Ramos (cell line): ENCODE measurements at regions not wholly inside any gene's neighbourhood (a gene's known extent, or its start where the extent isn't known, plus 50 kb on each side); places are given as distances from the start of the nearest gene placed in this dataset.
"Not testable (repeated sequence)": the region's sequence is repeated elsewhere in the genome, so short reads cannot be mapped to it uniquely, and the experiment has no call there.

ENCODE experiments used
- in situ Hi-C: fragments of 300-500 bp; cut with MboI; formaldehyde crosslinking; loops from one replicate; pipeline ENCODE4 v1.14.3; 2022; ENCODE audit warnings: low sequenced_read_pairs; ENCODE audit not compliant: unreplicated experiment

DNA sequence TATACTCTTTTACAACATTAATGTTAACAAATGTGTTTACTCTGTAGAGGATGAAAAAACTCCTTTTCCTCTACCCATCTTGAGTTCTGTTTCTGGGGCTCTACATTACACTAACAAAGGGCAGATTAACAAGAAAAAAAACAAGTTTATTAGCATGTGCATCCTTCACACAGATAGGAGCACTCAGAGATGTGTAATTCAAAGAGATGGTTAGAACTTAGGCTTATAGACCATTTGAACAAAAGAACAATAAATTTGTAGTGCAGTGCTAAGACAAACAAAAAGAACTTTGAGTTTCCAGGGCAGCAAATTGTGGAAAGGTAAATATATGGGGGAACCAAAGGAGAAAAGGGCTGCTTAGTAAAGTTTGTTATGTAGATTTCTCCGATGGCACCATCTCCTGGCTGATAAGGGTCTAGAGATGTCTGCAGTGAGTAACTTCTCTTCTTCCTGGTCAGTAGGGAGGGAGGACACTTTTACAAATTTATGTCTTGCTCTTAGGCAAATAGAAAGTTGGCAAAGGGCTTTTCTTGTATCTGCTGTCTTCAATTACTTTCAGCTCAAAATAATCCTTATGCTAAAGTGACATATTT is 1249.9 kb upstream of the TENM3 start:
- in situ Hi-C loops: no loop called here

DNA sequence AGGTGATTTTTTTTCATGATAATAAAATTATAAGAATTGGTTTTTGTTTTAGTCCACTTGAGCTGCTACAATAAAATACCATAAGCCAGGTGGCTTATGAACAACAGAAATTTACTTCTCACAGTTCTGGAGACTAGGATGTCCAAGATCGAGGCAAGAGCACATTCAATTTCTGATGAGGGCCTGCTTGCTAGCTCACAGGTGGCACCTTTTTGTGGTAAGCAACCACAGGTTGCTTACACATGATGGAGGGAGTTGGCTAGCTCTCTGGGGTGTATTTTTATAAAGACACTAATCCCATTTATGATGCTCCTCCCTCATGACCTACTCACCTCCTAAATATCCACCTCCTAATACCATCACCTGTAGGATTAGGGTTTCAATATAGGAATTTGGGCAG is 1248.5 kb upstream of the TENM3 start:
- in situ Hi-C loops: no loop called here

DNA sequence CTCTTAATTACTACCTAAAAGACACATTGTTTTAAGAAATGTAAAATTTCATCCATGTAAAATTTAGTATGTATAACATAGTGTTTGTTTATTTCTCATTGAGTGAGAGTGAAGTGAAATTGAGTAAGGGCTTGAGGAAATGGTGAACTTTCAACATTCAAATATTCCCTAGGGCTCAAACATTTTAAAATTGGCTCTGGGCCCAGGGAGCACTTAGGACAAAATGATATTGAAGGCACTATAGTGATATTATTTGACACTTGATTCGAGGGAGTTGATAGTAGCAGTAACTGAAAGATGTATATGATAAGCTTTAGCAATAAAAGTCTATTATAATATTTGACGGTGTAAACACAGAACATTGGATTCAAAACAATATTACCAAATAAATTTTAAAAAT is 1244.0 kb upstream of the TENM3 start:
- in situ Hi-C loops: no loop called here

DNA sequence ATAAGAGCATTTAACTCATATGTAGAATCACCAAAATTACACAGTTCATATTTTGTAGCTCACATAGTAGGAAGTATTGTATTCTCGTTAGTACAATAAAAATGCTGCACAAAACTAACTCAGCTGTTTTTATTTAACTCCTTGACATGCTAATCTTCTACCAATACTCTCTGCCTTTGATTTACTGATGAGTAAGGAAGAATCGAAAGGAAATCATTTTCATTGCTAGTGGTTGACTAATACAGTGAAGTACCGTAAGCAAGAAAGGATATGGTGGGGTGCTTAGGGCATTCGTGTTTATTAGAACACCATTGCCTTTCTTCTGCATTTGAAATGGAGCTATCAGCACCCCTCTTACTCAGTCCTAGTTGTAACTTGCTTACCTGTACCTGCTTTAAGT is 1239.1 kb upstream of the TENM3 start:
- in situ Hi-C loops: no loop called here

DNA sequence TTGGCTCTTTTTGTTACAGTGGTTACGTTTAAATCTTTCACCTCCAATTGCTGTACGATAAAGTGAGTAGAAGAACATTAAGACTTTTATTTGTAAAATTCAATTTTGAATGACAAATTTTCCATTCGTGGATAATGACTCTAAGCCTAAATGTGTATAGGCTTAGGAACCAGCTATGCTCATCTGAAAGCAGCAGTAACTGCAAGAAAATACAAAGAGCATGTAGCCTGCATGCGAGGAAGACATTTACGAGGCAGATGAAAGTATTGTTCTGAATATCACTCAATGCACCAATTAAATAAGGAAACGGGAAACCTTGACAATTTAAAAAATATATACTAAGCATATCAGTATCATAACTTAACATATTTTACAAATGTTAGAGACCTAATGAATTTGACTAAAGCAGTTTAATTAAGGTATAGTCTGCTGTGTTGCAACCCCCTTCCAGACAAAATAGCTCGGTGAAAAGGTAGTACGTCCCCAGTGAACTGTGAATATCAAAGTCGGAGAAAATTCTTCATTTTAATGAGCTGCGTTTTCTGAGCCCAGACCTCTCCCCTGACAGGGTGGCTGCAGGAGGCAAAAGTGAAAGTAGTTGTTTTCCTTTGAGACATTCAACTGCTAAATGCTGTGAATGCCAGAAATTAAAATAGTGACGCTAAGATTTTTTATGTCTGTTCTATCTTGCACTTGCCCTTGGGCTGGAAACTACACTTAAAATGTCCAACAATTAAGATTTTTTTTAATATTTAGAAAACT is 1236.5 kb upstream of the TENM3 start:
- in situ Hi-C loops: no loop called here

DNA sequence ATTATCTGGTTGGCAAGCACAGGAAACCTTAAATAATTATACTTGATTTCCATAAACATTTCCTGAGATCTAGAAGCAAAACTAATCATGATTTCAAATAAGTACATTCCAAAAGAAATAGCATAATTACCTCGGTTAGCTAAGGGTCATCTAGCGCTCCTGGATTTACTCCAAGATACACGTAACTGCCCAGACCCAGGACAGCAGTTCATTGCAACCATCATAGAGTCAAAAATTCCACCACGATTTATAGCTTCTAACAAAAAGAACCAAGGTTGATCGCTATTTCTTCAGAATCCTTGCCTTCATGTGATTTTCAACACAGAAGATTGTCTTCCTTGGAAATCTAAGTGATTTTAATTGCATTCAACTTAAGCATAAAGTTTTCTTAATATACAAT is 1235.5 kb upstream of the TENM3 start:
- in situ Hi-C loops: no loop called here

DNA sequence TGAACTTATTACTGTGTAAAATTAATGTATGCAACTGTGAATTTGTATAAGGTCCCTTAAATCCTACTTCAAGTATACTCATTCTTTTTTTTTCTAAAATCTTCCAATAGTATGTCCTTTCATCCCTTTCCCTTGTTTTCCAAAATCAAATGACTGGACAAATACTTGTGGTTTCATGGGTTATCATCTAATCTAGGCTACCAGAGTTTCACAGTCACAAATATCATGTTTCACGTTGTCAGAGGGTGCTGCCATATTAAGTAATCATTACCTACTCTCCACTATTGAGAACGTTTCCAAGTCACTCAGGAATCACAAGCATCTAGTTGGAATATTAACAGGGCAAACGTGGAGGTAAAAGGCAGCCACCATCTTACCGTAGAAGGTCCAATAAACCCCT is 1235.0 kb upstream of the TENM3 start:
- in situ Hi-C loops: no loop called here

DNA sequence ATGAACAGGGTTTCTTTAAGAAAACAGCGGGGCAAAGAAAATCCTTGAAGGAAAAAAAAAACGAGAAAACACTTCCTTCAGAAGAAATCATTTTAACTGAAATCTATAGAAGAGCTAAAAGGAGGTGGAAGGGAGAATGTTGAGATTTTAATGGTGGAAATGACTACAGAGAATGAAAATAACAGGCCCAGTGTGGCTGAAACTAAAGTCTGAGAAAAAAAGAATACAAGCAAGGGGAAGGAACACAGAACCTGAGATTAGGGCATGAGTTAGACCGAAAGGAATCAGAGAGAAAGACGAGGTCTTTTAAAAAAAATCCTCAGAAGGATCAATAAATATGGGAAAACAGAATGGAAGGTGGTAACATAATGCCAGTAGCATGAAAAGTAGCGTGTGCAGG is 1230.0 kb upstream of the TENM3 start:
- in situ Hi-C loops: no loop called here

DNA sequence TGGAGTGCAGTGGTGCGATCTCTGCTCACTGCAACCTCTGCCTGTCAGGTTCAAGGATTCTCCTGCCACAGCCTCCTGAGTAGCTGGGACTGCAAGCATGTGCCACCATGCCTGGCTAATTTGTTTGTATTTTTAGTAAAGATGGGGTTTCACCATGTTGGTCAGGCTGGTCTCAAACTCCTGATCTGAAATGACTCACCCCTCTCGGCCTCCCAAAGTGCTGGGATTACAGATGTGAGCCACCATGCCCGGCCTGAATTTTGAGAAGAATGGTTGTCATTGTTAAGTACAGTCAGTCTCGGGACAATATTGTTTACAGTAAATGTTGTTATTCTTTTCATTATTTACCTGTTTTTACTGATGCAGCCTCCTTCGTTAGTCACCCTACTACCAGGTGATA is 1226.2 kb upstream of the TENM3 start:
- in situ Hi-C loops: no loop called here

DNA sequence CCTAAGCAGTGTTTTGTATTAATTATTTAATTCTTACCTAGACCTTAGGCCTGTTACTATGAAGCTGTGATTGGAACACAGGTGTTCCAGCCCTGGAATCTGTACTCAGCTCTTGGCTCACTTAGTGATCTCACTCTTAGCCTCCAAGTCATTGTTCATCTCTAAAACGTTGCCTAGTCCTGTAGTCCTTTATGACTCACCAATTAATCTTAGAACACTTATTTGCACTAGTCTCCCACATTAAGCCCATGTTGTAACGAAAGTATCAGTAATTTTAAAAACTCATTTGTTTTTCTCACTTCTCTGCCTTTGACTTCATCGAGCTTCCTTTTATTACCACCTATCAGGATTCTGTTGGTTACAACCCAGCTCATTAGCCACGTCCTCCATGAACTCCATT is 1224.7 kb upstream of the TENM3 start:
- in situ Hi-C loops: no loop called here

DNA sequence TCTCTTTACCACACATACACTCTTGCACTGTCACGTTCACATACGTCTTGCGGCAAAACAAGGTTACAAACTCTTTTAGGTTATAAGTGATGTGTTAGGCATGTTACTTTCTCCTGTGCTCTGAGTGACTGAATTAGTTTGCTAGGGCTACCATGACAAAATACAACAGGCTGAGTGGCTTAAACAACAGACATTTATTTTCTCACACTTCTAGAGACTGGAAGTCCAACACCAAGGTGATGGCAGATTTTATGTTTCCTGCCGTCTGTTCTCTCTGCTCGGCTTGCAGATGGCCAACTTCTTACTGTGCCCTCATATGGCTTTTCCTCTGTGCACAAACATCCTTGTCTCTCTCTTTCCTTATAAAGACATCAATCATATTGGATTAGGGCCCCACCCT is 1224.3 kb upstream of the TENM3 start:
- in situ Hi-C loops: no loop called here

DNA sequence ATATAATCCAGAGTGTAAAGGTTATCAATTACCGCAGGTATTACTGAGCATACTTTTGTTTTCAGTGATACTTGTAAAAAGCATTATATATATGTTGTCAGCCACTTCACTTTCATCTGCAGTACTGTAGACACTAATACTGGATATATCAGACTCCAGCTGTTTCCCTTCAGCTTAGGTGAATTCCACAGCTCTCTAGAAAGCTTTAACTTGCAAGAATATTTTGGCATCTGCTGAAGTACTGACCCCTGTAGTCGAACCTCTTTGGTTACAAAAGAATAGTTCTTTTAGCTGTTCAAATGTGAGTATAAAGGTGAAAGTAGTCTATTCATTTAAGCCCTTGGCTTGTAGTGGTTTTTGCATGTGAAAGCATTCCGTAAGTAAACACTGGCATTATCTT is 1222.7 kb upstream of the TENM3 start:
- in situ Hi-C loops: no loop called here

DNA sequence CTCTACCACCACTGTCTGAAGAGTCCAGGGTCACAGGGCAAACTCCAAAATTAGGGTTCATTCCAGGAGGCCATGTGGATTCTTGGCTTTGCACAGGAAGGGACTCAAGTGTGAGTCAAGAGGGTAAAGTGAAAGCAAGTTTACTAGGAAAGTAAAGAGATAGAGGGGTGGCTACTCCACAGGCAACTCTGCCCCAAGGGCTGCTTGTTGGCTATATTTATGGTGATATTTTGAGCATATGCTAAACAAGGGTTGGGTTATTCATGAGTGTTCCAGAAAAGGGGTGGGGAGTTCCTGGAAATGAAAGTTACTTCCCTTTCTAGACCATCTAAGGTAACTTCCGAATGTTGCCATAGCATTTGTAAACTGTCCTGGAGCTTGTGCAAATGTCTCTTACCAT is 1222.0 kb upstream of the TENM3 start:
- in situ Hi-C loops: no loop called here

DNA sequence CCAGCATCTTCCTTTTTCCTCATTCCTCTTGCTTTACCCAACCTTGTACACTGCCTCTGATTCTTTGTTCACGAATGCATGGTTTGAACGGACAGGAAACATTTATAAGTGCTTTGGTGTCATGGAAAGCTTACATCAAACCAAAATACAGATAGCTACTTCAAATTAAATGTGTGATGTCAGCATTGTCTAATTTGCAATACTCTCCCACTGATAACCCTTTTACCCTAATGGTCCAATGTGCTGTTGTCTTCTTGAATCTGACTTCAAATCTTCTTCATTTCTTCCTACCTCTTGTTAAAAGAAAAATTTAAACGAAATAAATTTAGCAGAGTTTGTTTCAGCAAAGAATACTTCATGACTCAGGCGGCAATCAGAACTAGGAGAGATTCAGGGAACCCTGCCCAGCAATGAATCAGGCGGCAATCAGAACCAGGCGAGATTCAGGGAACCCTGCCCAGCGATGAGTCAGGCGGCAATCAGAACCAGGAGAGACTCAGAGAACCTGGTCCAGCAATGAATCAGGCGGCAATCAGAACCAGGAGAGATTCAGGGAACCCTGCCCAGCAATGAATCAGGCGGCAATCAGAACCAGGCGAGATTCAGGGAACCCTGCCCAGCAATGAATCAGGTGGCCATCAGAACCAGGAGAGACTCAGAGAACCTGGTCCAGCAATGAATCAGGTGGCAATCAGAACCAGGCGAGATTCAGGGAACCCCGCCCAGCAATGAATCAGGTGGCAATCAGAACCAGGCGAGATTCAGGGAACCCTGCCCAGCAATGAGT is 1212.9 kb upstream of the TENM3 start:
- in situ Hi-C loops: not testable (repeated sequence)

DNA sequence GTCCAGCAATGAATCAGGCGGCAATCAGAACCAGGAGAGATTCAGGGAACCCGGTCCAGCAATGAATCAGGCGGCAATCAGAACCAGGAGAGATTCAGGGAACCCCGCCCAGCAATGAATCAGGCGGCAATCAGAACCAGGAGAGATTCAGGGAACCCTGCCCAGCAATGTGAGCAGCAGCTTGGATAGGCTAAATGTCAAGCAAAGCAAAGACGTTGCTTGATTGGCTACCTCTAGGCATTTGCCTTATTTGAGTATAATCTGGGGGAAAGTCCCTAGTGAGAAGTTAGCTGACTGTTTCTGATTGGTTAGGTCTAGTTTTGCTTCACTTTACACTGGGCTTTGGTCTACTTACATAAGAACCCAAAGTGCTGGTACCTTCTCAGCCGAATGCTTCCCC is 1212.2 kb upstream of the TENM3 start:
- in situ Hi-C loops: no loop called here

DNA sequence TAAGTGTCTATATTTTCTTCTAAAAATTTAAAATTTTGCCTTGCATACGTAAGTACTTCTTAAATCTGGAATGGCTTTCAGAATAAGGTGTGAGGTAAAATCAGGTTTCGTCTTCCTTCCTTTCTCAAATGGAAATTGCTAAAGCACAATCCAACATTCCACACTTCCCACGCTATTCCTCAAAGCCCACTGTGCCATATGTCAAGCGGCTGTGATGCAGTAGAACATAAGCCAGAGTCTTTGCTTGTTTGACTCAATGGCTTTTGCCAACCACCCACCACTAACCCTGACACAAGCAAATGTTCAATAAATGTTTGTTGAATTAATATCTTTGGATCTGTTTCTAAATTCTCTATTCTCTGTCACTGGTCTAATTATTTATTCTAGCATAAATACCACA is 1199.7 kb upstream of the TENM3 start:
- in situ Hi-C loops: no loop called here

DNA sequence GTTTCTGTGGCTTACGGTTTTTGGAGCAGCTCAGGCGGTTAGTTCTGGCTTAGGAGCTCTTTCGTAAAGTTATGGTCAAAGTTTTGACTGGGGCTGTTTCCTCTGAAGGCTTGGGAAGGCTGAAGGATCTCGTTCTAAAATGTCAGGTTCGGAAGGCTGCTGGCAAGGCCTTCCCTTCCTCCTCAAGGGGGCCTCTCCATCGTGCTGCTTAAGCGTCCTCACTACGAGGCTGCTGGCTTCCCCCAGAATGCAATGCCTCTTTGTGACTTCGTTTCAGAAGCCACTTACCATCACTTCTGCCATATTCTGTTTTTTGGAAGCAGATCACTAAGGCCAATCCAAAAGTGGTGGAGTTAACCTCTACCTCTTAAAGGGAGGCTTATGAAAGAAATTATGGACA is 1196.4 kb upstream of the TENM3 start:
- in situ Hi-C loops: no loop called here

DNA sequence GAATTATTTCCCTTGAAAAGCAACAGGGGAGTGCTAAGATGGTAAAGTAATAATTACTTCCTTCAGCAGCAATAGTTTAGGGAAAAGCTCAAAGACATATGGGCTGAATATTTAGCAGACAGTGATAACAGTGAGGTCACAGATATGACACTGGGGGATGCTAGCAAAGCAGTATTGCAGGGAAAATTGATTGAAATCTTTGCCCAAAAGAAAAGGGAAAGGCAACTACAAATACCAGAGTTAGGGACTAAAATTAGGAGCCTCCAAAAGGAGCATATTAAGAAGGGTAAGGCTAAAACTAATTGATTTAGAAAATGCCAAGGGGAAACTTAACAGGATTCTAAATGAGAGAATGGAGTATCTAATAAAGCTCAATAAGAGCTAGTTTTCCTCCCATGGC is 1191.3 kb upstream of the TENM3 start:
- in situ Hi-C loops: no loop called here

DNA sequence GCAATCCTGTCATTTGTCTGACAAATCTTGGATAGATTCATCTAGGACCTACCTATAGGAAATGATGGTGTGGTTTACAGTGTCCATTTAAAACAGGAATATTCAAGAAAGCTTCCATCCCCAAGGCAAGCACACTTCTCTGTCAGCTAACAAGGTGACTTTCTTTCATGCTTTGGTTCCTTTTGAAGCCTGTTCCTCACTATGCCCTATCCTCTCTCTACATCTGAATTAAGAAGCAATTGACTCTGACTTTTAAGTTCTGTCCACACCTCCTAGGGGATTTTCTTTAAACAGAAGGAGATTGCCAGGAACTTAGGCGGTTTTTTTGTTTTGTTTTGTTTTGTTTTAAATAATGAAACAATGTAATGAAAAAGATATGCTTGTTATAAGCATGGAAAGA is 1181.4 kb upstream of the TENM3 start:
- in situ Hi-C loops: no loop called here

DNA sequence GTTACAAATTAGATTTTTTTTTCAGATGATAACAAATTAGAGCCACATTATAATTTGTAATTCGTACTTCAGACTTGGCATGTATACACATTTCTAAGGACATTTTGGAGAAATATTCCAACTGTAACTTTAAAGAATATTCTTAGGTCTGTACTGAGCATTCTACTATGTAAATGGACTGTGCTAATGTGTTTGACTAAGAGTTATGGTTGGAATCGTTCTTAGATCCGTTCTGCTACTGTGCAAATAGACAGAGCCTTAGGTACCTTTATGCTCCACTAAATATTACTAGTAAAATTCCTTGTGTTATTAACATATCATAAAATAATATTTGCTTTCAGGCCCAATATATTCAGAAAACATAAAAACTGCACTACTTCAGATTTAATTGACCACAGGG is 1180.0 kb upstream of the TENM3 start:
- in situ Hi-C loops: no loop called here

DNA sequence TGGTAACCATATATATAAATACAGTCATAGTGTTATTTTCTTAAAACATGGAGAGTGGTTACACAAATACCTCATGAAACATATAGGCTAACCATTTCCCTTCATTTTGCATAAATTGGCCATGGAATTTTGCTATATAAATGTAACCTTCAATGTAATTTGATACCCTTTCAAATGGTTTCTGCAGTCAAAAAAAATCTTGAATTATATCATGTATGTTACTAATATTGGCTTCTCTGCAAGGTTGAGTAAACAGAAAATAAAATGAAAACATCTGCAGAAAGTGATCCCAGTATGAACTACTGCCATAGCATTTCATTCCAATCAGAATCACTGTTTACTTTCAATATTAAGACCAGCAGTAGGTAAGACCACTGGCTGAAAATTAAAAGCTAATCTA is 1165.9 kb upstream of the TENM3 start:
- in situ Hi-C loops: no loop called here

DNA sequence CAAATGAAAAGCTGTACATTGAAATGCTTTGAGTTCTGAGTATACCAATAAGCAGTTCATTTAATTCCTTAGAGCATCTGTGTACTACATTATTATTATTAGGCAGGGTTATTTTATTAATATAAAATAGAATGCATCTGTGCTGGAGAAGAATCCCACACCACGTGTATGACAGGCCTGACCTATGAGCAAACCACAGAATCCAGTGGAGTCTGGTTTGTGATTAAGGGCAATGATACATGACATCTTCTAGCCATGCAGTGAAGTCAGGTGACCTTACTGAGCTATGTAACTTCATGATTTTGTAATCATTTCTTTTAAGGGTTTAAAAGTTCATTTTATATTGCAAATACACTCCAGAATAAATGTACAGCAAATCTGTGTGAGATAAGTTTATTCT is 1165.0 kb upstream of the TENM3 start:
- in situ Hi-C loops: no loop called here
